Parathyroid adenoma (tissue), 2 donors: ENCODE measurements at regions not wholly inside any gene's neighbourhood (a gene's known extent, or its start where the extent isn't known, plus 50 kb on each side); places are given as distances from the start of the nearest gene placed in this dataset.

Experiments
- H2AFZ ChIP-seq: fragments of 300-600 bp; sonication (generic); one replicate; pipeline ENCODE4 v1.7.0; 2017; ENCODE audit warnings: antibody characterized with exemption, mild to moderate bottlenecking
- H3K27ac ChIP-seq: fragments of 300-600 bp; sonication (generic); one replicate; pipeline ENCODE4 v1.7.0; 2017
- H3K27me3 ChIP-seq: fragments of 300-600 bp; sonication (generic); one replicate; pipeline ENCODE4 v1.7.0; 2017; ENCODE audit warnings: low read length; ENCODE audit not compliant: control insufficient read depth, insufficient read depth
- H3K36me3 ChIP-seq: fragments of 300-600 bp; sonication (generic); one replicate; pipeline ENCODE4 v1.7.0; 2017; ENCODE audit warnings: low read length; ENCODE audit not compliant: control insufficient read depth, insufficient read depth
- H3K4me1 ChIP-seq: fragments of 300-600 bp; sonication (generic); one replicate; pipeline ENCODE4 v1.7.0; 2017; ENCODE audit warnings: control low read depth
- H3K4me2 ChIP-seq: fragments of 300-600 bp; sonication (generic); one replicate; pipeline ENCODE4 v1.7.0; 2017; ENCODE audit warnings: low read length
- H3K4me3 ChIP-seq: fragments of 300-600 bp; sonication (generic); one replicate; pipeline ENCODE4 v1.7.0; 2017; ENCODE audit warnings: low read depth, low read length
- H3K79me2 ChIP-seq: fragments of 300-600 bp; sonication (generic); one replicate; pipeline ENCODE4 v1.7.0; 2017; ENCODE audit warnings: control low read depth
- H3K9ac ChIP-seq: fragments of 300-600 bp; sonication (generic); one replicate; pipeline ENCODE4 v1.7.0; 2017; ENCODE audit warnings: mild to moderate bottlenecking
- H3K9me3 ChIP-seq: fragments of 300-600 bp; sonication (generic); one replicate; pipeline ENCODE4 v1.7.0; 2017; ENCODE audit warnings: low read length; ENCODE audit not compliant: control insufficient read depth
- CTCF ChIP-seq: fragments of 300-600 bp; sonication (generic); IDR thresholded peaks from one replicate; pipeline ENCODE4 v1.7.0; 2017; ENCODE audit warnings: antibody characterized with exemption, mild to moderate bottlenecking
- donor health status: primary hyperparathyroidism.

- Histone ChIP-seq H3K4me3 (no peak overlapping the region), H2AFZ (no peak overlapping the region), H3K9me3 (no peaks in the 10 kb centered on the region), H3K36me3 (no peaks in the 10 kb centered on the region), H3K4me2 (no peak overlapping the region), H3K79me2 (no peaks in the 10 kb centered on the region), H3K27ac (no peak overlapping the region), H3K9ac (no peak overlapping the region), H3K4me1 (no peaks in the 10 kb centered on the region), H3K27me3 (no peaks in the 10 kb centered on the region)
- TF ChIP-seq CTCF: no peak
Measured at GRCh38 chr7:97601931-97602457, 129.9 kb upstream of the TAC1 start.

GRCh38 chr7:97620495-97620894 is 111.4 kb upstream of the TAC1 start:
- H3K27ac ChIP-seq: no peak overlapping the region
- H3K9me3 ChIP-seq: no peaks in the 10 kb centered on the region
- no peaks in the 10 kb centered on the region for H3K36me3 ChIP-seq
- no peaks in the 10 kb centered on the region for H3K79me2 ChIP-seq
- H3K4me3 ChIP-seq: no peak overlapping the region
- H3K9ac ChIP-seq: no peak overlapping the region
- TF ChIP-seq CTCF: no peak
- no peak overlapping the region for H2AFZ ChIP-seq
- no peak overlapping the region for H3K4me2 ChIP-seq
- H3K27me3 ChIP-seq: no peaks in the 10 kb centered on the region
- H3K4me1 ChIP-seq: no peaks in the 10 kb centered on the region

- H3K36me3 ChIP-seq: no peaks in the 10 kb centered on the region
- H3K4me2 ChIP-seq: no peak overlapping the region
Measured at GRCh38 chr7:97623333-97623732, 108.6 kb upstream of the TAC1 start.

GRCh38 chr7:97630116-97630515 is 101.8 kb upstream of the TAC1 start:
- Histone ChIP-seq H3K36me3 (no peaks in the 10 kb centered on the region), H3K4me3 (no peak overlapping the region), H3K27me3 (no peaks in the 10 kb centered on the region), H3K27ac (no peak overlapping the region), H3K9me3 (no peaks in the 10 kb centered on the region), H3K9ac (no peak overlapping the region), H3K4me2 (no peak overlapping the region), H2AFZ (no peak overlapping the region), H3K4me1 (no peaks in the 10 kb centered on the region), H3K79me2 (no peaks in the 10 kb centered on the region)
- TF ChIP-seq CTCF: no peak

More at GRCh38 chr7:97623333-97623732, 108.6 kb upstream of the TAC1 start:
- Histone ChIP-seq H3K27ac (no peak overlapping the region), H3K4me1 (no peaks in the 10 kb centered on the region), H2AFZ (no peak overlapping the region), H3K4me3 (no peak overlapping the region), H3K79me2 (no peaks in the 10 kb centered on the region), H3K9ac (no peak overlapping the region), H3K27me3 (no peaks in the 10 kb centered on the region), H3K9me3 (no peaks in the 10 kb centered on the region)
- no peak for TF ChIP-seq CTCF

- H3K4me3 ChIP-seq: no peak overlapping the region
- no peak for TF ChIP-seq CTCF
- no peaks in the 10 kb centered on the region for H3K36me3 ChIP-seq
- H3K4me2 ChIP-seq: no peak overlapping the region
- H3K9ac ChIP-seq: no peak overlapping the region
- no peaks in the 10 kb centered on the region for H3K4me1 ChIP-seq
- no peaks in the 10 kb centered on the region for H3K27me3 ChIP-seq
- no peaks in the 10 kb centered on the region for H3K9me3 ChIP-seq
- H3K27ac ChIP-seq: no peak overlapping the region
- no peak overlapping the region for H2AFZ ChIP-seq
- no peaks in the 10 kb centered on the region for H3K79me2 ChIP-seq
Measured at GRCh38 chr7:97635622-97636021, 96.3 kb upstream of the TAC1 start.
